Tibial nerve (tissue), 4 donors: ENCODE measurements at regions not wholly inside any gene's neighbourhood (a gene's known extent, or its start where the extent isn't known, plus 50 kb on each side); places are given as distances from the start of the nearest gene placed in this dataset.
"Not testable (repeated sequence)": the region's sequence is repeated elsewhere in the genome, so short reads cannot be mapped to it uniquely, and the experiment has no call there.

Experiments
- EP300 ChIP-seq, 2 donors: sonication (generic); formaldehyde crosslinking; IDR thresholded peaks; one replicate each; pipeline ENCODE4 v1.6.1; 2017; ENCODE audit warnings: antibody characterized with exemption in 2 of 2, mild to moderate bottlenecking in 1 of 2
- POLR2A ChIP-seq, 2 donors: fragments of 450-650 bp; IDR thresholded peaks; one replicate each; pipeline ENCODE4 v1.6.1; 2017; ENCODE audit warnings: antibody characterized with exemption in 2 of 2, mild to moderate bottlenecking in 2 of 2, moderate library complexity in 2 of 2
- TF ChIP-seq, protein P1 (sequence below), 5 experiments: fragments of 200-600 bp in 3 of 5; fragments of 450-650 bp in 2 of 5; sonication (generic) in 3 of 5; IDR thresholded peaks; one replicate each; pipeline ENCODE4 v1.5.1; 2016 to 2019; ENCODE audit warnings: antibody characterized with exemption in 5 of 5, mild to moderate bottlenecking in 3 of 5, moderate library complexity in 2 of 5

GRCh38 chr5:124499818-124500217 is 246.6 kb downstream of the ZNF608 start:
- TF ChIP-seq, protein P1, sequence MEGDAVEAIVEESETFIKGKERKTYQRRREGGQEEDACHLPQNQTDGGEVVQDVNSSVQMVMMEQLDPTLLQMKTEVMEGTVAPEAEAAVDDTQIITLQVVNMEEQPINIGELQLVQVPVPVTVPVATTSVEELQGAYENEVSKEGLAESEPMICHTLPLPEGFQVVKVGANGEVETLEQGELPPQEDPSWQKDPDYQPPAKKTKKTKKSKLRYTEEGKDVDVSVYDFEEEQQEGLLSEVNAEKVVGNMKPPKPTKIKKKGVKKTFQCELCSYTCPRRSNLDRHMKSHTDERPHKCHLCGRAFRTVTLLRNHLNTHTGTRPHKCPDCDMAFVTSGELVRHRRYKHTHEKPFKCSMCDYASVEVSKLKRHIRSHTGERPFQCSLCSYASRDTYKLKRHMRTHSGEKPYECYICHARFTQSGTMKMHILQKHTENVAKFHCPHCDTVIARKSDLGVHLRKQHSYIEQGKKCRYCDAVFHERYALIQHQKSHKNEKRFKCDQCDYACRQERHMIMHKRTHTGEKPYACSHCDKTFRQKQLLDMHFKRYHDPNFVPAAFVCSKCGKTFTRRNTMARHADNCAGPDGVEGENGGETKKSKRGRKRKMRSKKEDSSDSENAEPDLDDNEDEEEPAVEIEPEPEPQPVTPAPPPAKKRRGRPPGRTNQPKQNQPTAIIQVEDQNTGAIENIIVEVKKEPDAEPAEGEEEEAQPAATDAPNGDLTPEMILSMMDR (IDR thresholded peaks at IDR 0.05): not testable (repeated sequence)
- not testable (repeated sequence) for TF ChIP-seq POLR2A, EP300 (IDR thresholded peaks at IDR 0.05)
